Panc1 (cell line): ENCODE measurements at regions not wholly inside any gene's neighbourhood (a gene's known extent, or its start where the extent isn't known, plus 50 kb on each side); places are given as distances from the start of the nearest gene placed in this dataset.
"Not testable (repeated sequence)": the region's sequence is repeated elsewhere in the genome, so short reads cannot be mapped to it uniquely, and the experiment has no call there.

Source experiments
- CTCF ChIP-seq: fragments of 450-650 bp; IDR thresholded peaks from 2 replicates; pipeline ENCODE4 v1.5.1; 2017; ENCODE audit warnings: mild to moderate bottlenecking
- POLR2AphosphoS5 ChIP-seq: IDR thresholded peaks from 2 replicates; pipeline ENCODE4 v1.6.1; 2012; ENCODE audit warnings: mild to moderate bottlenecking, low read depth, low read length, moderate library complexity
- REST ChIP-seq, 2 experiments: IDR thresholded peaks; 2 replicates each; pipeline ENCODE4 v1.6.1; 2011 to 2012; ENCODE audit warnings: low read depth in 2 of 2, control low read depth in 1 of 2, low read length in 1 of 2, mild to moderate bottlenecking in 1 of 2, moderate library complexity in 1 of 2; ENCODE audit not compliant: insufficient read depth in 1 of 2
- SIN3A ChIP-seq: IDR thresholded peaks from 2 replicates; pipeline ENCODE4 v1.6.1; 2012; ENCODE audit warnings: low read depth, mild to moderate bottlenecking, low read length, moderate library complexity, borderline replicate concordance; ENCODE audit not compliant: insufficient read depth

GRCh38 chr21:6092401-6092800, 4429.0 kb upstream of the TPTE start:
- TF ChIP-seq POLR2AphosphoS5; CTCF; SIN3A; REST (IDR thresholded peaks at IDR 0.05; ENCODE audit: insufficient read depth in 1 of 2, low read depth in 2 of 2, low read length in 1 of 2): not testable (repeated sequence)
